Right ventricle myocardium inferior (tissue), 1 donor: ENCODE measurements at regions not wholly inside any gene's neighbourhood (a gene's known extent, or its start where the extent isn't known, plus 50 kb on each side); places are given as distances from the start of the nearest gene placed in this dataset.
"Not testable (repeated sequence)": the region's sequence is repeated elsewhere in the genome, so short reads cannot be mapped to it uniquely, and the experiment has no call there.

Experiments used
- ATAC-seq: fragments of 200-7000 bp; cut with Tn5 transposase; one replicate; pipeline ENCODE4 v1.9.1; 2020; ENCODE audit warnings: mild to moderate bottlenecking, moderate library complexity
- DNase-seq: peaks from one replicate; pipeline ENCODE4 v3.0.0; 2021; ENCODE audit errors: missing footprints
- intact Hi-C: fragments of 100-400 bp; cut with DNase I; formaldehyde crosslinking; loops from one replicate; pipeline ENCODE4 v1.11.0; 2022
- donor health status: DM: no; HTN: yes; CAD: no; lungs with severe emphysema.

GRCh38 chr3:107150675-107151074 lies 226.6 kb upstream of the CCDC54 start:
- DNase-seq (no peak), ATAC-seq (no peak)
- intact Hi-C loops, result no loop called here

- ATAC-seq, result peak; percentile 60
These were observed 223.3 kb upstream of the CCDC54 start for GRCh38 chr3:107153981-107154380.

GRCh38 chr3:107172411-107172810 lies 204.8 kb upstream of the CCDC54 start:
- no peak for DNase-seq
- intact Hi-C loops, result no loop called here
- no peak for ATAC-seq

More at GRCh38 chr3:107153981-107154380, 223.3 kb upstream of the CCDC54 start:
- intact Hi-C loops, result no loop called here
- no peak for DNase-seq

- ATAC-seq (no peak), DNase-seq (no peak)
- intact Hi-C loops, result no loop called here
These were observed 192.9 kb upstream of the CCDC54 start for GRCh38 chr3:107184375-107184774.

- ATAC-seq, result no peak
- intact Hi-C loops, result no loop called here
- DNase-seq, result no peak
These were observed 189.0 kb upstream of the CCDC54 start for GRCh38 chr3:107188262-107188661.

- DNase-seq (no peak), ATAC-seq (no peak)
- intact Hi-C loops, result no loop called here
These were observed 188.0 kb upstream of the CCDC54 start for GRCh38 chr3:107189158-107189791.

- DNase-seq (no peak), ATAC-seq (no peak)
- intact Hi-C loops, result no loop called here
These were observed 184.1 kb upstream of the CCDC54 start for GRCh38 chr3:107193116-107193515.

GRCh38 chr3:107198581-107199181 lies 178.6 kb upstream of the CCDC54 start:
- DNase-seq, result peak; percentile 76
- intact Hi-C loops, result no loop called here
- ATAC-seq, result peak; percentile 96

- intact Hi-C loops, result no loop called here
- no peak for DNase-seq
- no peak for ATAC-seq
These were observed 176.1 kb upstream of the CCDC54 start for GRCh38 chr3:107201146-107201545.

GRCh38 chr3:107202885-107203284 lies 174.4 kb upstream of the CCDC54 start:
- DNase-seq, ATAC-seq, intact Hi-C loops: not testable (repeated sequence)

- no peak for DNase-seq
- no peak for ATAC-seq
- intact Hi-C loops, result no loop called here
These were observed 173.1 kb upstream of the CCDC54 start for GRCh38 chr3:107204121-107204520.

- no peak for ATAC-seq
- DNase-seq, result no peak
- intact Hi-C loops, result no loop called here
These were observed 171.9 kb upstream of the CCDC54 start for GRCh38 chr3:107205358-107205757.

- intact Hi-C loops, result no loop called here
- DNase-seq (no peak), ATAC-seq (no peak)
These were observed 171.1 kb upstream of the CCDC54 start for GRCh38 chr3:107206141-107206540.

GRCh38 chr3:107206945-107207344 lies 170.3 kb upstream of the CCDC54 start:
- ATAC-seq (peak; percentile 56), DNase-seq (no peak)
- intact Hi-C loops, result no loop called here

- DNase-seq, result no peak
- ATAC-seq, result peak; percentile 94
- intact Hi-C loops, result loop anchor here (1.0 kb wide), 1 partner anchor 28 kb away; no protein-coding TSS in a partner anchor
These were observed 169.1 kb upstream of the CCDC54 start for GRCh38 chr3:107208100-107208499.

- intact Hi-C loops, result loop anchor here (1.0 kb wide), 1 partner anchor 28 kb away; no protein-coding TSS in a partner anchor
- ATAC-seq, result no peak
These were observed 168.4 kb upstream of the CCDC54 start for GRCh38 chr3:107208796-107209195.

GRCh38 chr3:107209302-107209990 lies 167.8 kb upstream of the CCDC54 start:
- no peak for DNase-seq
- intact Hi-C loops, result no loop called here
- no peak for ATAC-seq

More at GRCh38 chr3:107208796-107209195, 168.4 kb upstream of the CCDC54 start:
- DNase-seq, result no peak

- intact Hi-C loops, result no loop called here
- ATAC-seq, result no peak
- DNase-seq, result no peak
These were observed 165.6 kb upstream of the CCDC54 start for GRCh38 chr3:107211608-107212007.

- ATAC-seq, result no peak
These were observed 164.6 kb upstream of the CCDC54 start for GRCh38 chr3:107212618-107213017.

GRCh38 chr3:107213044-107213669 lies 164.1 kb upstream of the CCDC54 start:
- intact Hi-C loops, result no loop called here
- DNase-seq, result no peak
- no peak for ATAC-seq

More at GRCh38 chr3:107212618-107213017, 164.6 kb upstream of the CCDC54 start:
- no peak for DNase-seq
- intact Hi-C loops, result no loop called here
